Stimulated activated naive B cell treated with anti-CD40 and anti-IgM and Interleukin-4, amounts not matched to agents 10 μg/mL and 1 μg/mL and 100 μg/mL, for 72 hours (primary cell): ENCODE measurements at regions not wholly inside any gene's neighbourhood (a gene's known extent, or its start where the extent isn't known, plus 50 kb on each side); places are given as distances from the start of the nearest gene placed in this dataset.

Source experiments
- ATAC-seq, 2 donors: fragments of 150-1000 bp; cut with Tn5 transposase; replicated peaks; 2 replicates each; pipeline ENCODE4 v1.10.0; 2021; ENCODE audit warnings: moderate library complexity in 1 of 2
- DNase-seq: peaks from one replicate; pipeline ENCODE4 v3.0.0; 2021
- H3K27ac Mint-ChIP-seq: one replicate; pipeline ENCODE4 v1.8.0; 2022; ENCODE audit warnings: mild to moderate bottlenecking, mixed read lengths
- H3K27me3 Mint-ChIP-seq, 2 donors: one replicate each; pipeline ENCODE4 v1.8.0; 2022; ENCODE audit warnings: mixed read lengths in 2 of 2
- H3K36me3 Mint-ChIP-seq, 2 donors: one replicate each; pipeline ENCODE4 v1.8.0; 2022; ENCODE audit warnings: mixed read lengths in 2 of 2, mild to moderate bottlenecking in 1 of 2
- H3K4me1 Mint-ChIP-seq, 2 donors: one replicate each; pipeline ENCODE4 v1.8.0; 2022; ENCODE audit warnings: mixed read lengths in 2 of 2, mild to moderate bottlenecking in 1 of 2
- H3K4me3 Mint-ChIP-seq, 2 donors: one replicate each; pipeline ENCODE4 v1.8.0; 2022; ENCODE audit warnings: mild to moderate bottlenecking in 2 of 2, mixed read lengths in 2 of 2, moderate library complexity in 1 of 2
- H3K9me3 Mint-ChIP-seq, 2 donors: one replicate each; pipeline ENCODE4 v1.8.0; 2022; ENCODE audit warnings: mixed read lengths in 2 of 2, mild to moderate bottlenecking in 1 of 2

DNA sequence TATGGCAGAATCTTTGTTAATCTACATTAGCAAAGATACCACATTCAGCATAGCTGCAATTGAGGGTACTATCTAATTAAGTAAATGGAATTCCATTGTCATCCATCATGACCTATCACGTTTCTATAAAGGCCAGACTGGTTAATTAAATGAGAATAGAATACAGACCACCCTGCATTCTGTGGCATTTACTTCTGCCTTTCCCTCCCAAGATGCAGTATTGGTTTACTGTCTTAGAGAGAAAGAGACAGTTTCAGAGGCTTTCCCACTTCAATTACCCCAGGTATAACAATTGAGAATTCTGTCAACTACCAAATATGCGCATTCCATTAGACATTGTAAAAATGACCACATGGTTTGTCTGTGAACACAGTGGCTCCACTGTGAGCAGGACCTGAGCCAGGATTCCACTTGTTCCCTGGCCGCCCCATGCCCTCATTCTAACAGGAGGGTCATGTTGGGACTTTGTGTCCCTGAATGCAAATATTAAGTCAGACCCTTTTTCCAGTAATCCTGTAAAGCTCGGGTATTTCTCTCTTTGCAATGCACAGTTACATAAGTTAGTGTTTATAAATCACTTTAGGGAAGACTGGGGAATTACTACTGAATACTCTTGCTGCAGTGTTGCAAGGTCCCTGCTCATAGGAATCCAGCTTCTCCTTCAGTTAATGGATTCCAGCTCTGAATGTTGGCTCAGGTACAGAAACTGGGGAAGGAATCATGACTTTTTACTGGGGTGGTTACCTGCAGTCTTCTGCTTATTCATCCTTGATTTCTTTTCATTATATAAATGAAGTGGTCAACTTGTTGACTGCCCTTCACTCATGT, 261.0 kb downstream of the PDGFC start:
- no peak overlapping the region for H3K27ac Mint-ChIP-seq
- no peak for ATAC-seq
- H3K27me3 Mint-ChIP-seq = no peaks in the 10 kb centered on the region
- H3K4me1 Mint-ChIP-seq = no peaks in the 10 kb centered on the region
- H3K4me3 Mint-ChIP-seq = no peak overlapping the region
- no peak for DNase-seq
- H3K9me3 Mint-ChIP-seq = no peaks in the 10 kb centered on the region
- H3K36me3 Mint-ChIP-seq = no peaks in the 10 kb centered on the region

DNA sequence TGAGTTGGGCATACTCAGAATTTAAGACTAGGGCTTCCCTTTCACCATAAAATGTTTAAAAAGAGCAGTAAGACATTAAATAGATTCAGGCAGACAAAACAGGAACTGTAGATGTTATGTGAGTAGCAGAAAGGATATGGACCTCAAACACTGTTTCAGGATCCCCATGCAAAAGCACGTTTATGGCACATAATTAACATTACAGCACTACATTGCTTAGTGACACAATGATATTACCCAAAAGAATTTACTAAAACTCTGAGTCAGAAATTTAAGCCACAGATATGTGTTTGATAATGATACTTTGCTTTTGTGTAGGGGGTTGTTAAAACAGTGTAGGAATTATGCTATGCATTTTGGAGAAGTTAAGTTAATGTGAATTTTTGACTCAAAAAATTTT, 266.3 kb downstream of the PDGFC start:
- Mint-ChIP-seq H3K27ac (no peak overlapping the region), H3K4me3 (no peak overlapping the region), H3K4me1 (no peaks in the 10 kb centered on the region), H3K27me3 (no peaks in the 10 kb centered on the region), H3K36me3 (no peaks in the 10 kb centered on the region), H3K9me3 (no peaks in the 10 kb centered on the region)
- ATAC-seq (no peak), DNase-seq (no peak)

DNA sequence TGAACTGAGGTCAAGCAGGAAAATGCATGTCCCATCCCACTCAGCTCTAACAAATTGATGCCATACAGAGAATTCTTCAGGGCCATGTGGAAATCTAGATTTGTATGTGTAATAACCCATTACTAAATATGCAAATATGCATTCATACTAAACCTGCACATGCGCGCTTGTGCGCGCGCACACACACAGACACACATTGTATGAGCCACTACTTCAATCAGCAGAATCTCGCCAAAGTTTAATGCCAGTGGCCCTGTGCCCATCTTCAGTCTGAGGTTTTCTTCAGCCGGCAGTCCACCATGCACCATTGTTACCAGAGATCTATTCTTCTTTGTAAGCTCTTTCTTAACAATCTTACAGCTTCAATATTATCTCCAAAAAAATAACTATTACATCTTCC, 276.4 kb downstream of the PDGFC start:
- Mint-ChIP-seq H3K36me3 (no peaks in the 10 kb centered on the region), H3K4me1 (no peaks in the 10 kb centered on the region)
- ATAC-seq = no peak

DNA sequence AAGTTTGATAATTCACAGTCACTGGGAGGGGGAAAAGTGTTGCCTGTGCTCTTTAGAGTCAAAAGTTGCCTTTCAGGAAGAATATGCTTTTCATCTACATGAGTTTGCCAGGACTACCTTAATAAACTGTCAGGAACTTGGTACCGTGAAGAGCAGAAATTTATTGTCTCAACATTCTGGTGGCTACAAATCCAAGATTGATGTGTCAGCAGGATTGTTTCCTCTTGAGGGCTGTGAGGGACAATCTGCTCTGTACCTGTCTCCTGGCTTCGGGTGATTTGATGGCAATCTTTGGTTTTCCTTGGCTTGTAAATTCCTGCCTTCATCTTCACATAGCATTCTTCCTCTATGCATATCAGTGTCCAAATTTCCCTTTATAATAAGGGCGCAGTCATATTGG, 277.2 kb downstream of the PDGFC start:
- Mint-ChIP-seq H3K9me3 (no peaks in the 10 kb centered on the region), H3K27me3 (no peaks in the 10 kb centered on the region), H3K36me3 (no peaks in the 10 kb centered on the region), H3K27ac (no peak overlapping the region), H3K4me1 (no peaks in the 10 kb centered on the region), H3K4me3 (no peak overlapping the region)
- no peak for DNase-seq
- no peak for ATAC-seq

More for the DNA sequence above, 276.4 kb downstream of the PDGFC start:
- Mint-ChIP-seq H3K27ac (no peak overlapping the region), H3K4me3 (no peak overlapping the region), H3K9me3 (no peaks in the 10 kb centered on the region), H3K27me3 (no peaks in the 10 kb centered on the region)
- DNase-seq = no peak

DNA sequence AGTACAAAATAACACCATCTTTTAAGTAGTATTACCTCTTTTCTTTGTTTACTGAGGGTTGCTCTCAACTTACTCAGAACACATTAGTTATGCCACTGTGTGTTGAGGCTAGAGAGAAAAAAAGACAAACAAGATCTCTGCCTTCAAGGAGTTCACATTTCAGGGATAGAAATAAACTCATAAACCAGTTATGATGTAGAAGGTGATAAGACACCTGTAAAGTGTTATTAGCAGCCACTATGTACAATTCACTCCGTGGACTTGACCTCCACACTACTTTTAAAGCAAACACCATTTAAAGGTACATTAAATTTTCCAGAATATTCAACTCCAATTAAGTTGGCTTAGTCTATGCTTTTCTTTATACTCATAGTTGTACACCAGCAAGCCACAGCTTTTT, 278.0 kb downstream of the PDGFC start:
- Mint-ChIP-seq H3K9me3 (no peaks in the 10 kb centered on the region), H3K27me3 (no peaks in the 10 kb centered on the region)

DNA sequence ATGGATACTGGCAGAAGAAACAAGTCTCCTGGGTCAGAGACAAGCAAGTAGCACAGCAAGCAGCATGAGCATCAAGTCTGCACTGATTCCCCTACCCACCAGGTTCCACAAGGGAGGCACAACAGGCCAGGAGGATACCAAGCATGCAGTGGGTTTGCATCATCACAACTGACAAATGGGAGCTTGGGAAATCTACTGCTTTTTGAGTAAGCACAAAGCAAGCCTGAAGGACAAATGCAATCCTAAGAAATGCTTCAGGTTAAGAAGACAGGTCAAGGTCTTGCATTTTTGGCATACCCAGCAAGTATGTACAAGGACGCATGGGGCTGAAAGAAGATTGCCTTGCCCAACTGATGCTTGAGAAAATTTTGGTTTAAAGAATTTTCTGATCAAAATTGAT, 279.6 kb downstream of the PDGFC start:
- ATAC-seq (no peak), DNase-seq (no peak)
- H3K27me3 Mint-ChIP-seq = no peaks in the 10 kb centered on the region
- H3K9me3 Mint-ChIP-seq = no peaks in the 10 kb centered on the region
- no peak overlapping the region for H3K27ac Mint-ChIP-seq
- no peaks in the 10 kb centered on the region for H3K36me3 Mint-ChIP-seq
- no peak overlapping the region for H3K4me3 Mint-ChIP-seq
- no peaks in the 10 kb centered on the region for H3K4me1 Mint-ChIP-seq

More for the DNA sequence above, 278.0 kb downstream of the PDGFC start:
- DNase-seq (no peak), ATAC-seq (no peak)
- Mint-ChIP-seq H3K4me1 (no peaks in the 10 kb centered on the region), H3K36me3 (no peaks in the 10 kb centered on the region), H3K27ac (no peak overlapping the region), H3K4me3 (no peak overlapping the region)

DNA sequence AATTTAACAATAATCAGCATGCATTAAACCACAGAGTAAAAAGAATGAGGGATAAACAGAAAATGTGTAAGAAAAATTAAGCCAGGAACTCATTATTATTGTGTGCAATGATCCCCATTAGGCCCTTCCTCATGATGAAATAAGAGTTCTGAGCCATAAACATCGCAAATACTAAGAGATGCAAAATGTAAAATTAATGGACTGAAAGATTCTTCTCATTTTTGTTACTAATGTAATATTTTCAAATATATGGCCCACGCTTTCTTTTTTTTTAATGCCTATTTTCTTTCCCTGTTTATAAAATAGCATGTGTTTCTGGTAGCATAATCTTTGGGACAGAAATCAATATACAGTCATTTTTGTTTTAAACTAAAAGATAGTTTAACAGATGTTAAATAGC, 281.0 kb downstream of the PDGFC start:
- no peaks in the 10 kb centered on the region for H3K27me3 Mint-ChIP-seq
- DNase-seq (no peak), ATAC-seq (no peak)
- no peak overlapping the region for H3K4me3 Mint-ChIP-seq
- H3K27ac Mint-ChIP-seq = no peak overlapping the region
- no peaks in the 10 kb centered on the region for H3K9me3 Mint-ChIP-seq
- H3K36me3 Mint-ChIP-seq = no peaks in the 10 kb centered on the region
- H3K4me1 Mint-ChIP-seq = no peaks in the 10 kb centered on the region

DNA sequence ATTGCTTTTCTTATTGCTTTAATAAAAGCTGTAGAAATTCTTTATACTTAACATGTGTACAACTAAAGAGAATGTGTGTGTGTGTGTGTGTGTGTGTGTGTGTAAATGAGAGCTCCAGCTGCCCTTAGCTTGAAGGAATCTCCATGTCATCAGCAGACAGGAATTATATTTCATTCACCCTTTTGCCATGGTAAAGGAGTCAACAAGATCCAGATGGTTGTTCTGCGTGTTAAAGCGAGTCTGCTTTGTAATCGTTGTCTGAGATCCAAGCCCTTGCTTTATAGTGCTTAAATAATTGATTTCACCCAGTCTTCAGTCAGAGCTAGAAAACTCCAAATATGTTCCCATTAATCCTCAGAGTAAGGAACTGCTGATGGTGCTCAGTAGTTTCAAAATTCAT, 285.5 kb downstream of the PDGFC start:
- ATAC-seq = no peak
- no peak for DNase-seq
- no peaks in the 10 kb centered on the region for H3K27me3 Mint-ChIP-seq
- H3K4me3 Mint-ChIP-seq = no peak overlapping the region
- no peaks in the 10 kb centered on the region for H3K4me1 Mint-ChIP-seq
- no peaks in the 10 kb centered on the region for H3K9me3 Mint-ChIP-seq
- H3K27ac Mint-ChIP-seq = no peak overlapping the region
- no peaks in the 10 kb centered on the region for H3K36me3 Mint-ChIP-seq

DNA sequence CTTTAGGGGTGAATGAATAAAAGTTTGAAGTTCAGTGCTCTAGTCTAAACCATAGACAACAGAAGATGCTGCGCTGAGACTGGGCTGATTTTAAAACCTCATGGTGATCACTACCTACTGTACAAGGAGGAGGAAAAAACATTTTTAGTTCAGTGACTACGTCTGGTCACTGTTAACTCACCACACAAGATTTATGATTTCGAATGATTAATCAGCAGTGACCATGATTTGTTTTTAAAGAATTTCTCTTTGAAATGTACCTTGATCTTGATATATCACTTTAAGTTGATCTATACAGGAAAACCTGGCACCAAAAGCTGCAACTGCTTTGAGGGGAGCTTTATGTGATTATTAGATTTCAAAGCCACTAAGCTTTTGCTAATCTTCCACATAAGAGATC, 286.3 kb downstream of the PDGFC start:
- H3K4me1 Mint-ChIP-seq = no peaks in the 10 kb centered on the region

DNA sequence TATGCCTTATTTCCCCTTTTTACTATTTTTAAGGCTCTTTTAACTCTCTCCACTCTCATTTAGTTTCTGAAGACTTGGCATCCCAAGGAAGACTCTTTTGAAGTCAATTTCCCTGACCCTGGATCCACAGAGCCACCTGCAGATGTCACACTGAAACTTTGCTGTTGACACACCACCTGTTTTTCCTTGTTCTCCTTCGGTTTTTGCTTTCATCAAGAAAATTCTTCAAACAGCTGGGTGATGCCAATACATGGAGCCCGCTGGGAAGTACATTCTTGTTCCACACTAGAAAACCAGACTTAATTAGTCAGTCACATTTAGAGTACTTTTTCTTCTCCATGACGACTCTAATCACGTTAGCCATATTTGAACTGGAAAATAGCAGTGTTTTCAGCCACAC, 293.9 kb downstream of the PDGFC start:
- ATAC-seq = no peak
- H3K27ac Mint-ChIP-seq = no peak overlapping the region

More for the DNA sequence above, 286.3 kb downstream of the PDGFC start:
- no peaks in the 10 kb centered on the region for H3K27me3 Mint-ChIP-seq
- ATAC-seq = no peak
- H3K36me3 Mint-ChIP-seq = no peaks in the 10 kb centered on the region
- no peak overlapping the region for H3K4me3 Mint-ChIP-seq
- DNase-seq = no peak
- no peak overlapping the region for H3K27ac Mint-ChIP-seq
- no peaks in the 10 kb centered on the region for H3K9me3 Mint-ChIP-seq

DNA sequence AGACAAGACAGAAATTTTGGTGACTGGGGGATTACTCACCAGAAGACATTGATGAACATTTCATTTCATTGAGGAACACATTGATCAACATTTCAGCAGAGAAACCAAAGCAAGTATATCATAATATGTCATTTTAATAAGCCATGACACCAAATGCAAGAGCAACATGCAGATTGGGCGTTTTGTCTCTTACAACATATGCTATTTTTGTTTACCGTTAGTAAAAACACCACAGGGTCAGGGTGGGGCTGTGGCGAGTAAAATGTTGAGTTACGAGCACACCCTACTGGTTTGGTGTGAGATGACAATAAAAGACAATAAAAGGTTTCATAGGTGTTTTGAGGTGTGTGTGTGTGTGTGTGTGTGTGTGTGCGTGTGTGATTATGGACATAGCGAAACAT, 294.5 kb downstream of the PDGFC start:
- no peaks in the 10 kb centered on the region for H3K4me1 Mint-ChIP-seq
- no peaks in the 10 kb centered on the region for H3K9me3 Mint-ChIP-seq
- no peaks in the 10 kb centered on the region for H3K36me3 Mint-ChIP-seq
- no peaks in the 10 kb centered on the region for H3K27me3 Mint-ChIP-seq
- peak in 1 of 2 donors; percentile 25 for ATAC-seq
- DNase-seq = no peak
- H3K4me3 Mint-ChIP-seq = no peak overlapping the region
- H3K27ac Mint-ChIP-seq = no peak overlapping the region

More for the DNA sequence above, 293.9 kb downstream of the PDGFC start:
- Mint-ChIP-seq H3K27me3 (no peaks in the 10 kb centered on the region), H3K36me3 (no peaks in the 10 kb centered on the region), H3K4me3 (no peak overlapping the region), H3K4me1 (no peaks in the 10 kb centered on the region), H3K9me3 (no peaks in the 10 kb centered on the region)
- DNase-seq = no peak

DNA sequence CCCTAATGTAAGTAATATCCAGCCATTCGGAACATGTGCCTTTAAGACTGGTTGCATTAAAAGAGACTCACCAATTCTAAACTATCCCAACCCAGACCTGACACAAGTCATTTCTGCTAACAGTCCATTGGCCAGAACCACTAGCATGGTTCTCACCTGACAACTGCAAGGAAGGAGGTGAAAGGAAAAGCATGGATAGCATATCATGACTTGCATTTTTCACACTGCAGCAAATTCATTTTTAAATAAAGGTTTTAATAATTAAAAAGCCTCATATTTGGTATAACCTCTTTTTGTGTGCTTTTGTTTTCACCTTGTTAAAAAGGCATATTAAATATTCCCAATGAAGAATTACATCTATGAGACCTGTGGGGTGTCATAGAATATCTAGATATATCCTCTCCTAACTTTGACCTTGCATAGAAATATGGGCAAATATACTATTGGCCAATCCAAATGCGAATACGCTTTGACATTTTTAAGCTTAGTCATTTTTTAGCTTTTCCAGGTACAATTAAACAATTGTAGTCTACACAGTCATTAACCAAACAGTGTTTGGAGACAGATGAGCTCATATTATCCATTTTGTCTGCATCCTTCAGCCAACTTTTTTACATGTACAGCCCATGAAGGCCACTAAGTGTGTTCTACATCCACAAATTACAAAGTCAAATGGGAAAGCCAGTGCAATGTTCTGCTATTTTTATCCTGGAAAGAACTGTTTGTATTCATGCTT, 295.3 kb downstream of the PDGFC start:
- no peak overlapping the region for H3K27ac Mint-ChIP-seq
- no peak overlapping the region for H3K4me3 Mint-ChIP-seq
- ATAC-seq = no peak
- H3K36me3 Mint-ChIP-seq = no peaks in the 10 kb centered on the region
- no peaks in the 10 kb centered on the region for H3K9me3 Mint-ChIP-seq
- DNase-seq = no peak
- no peaks in the 10 kb centered on the region for H3K27me3 Mint-ChIP-seq
- no peaks in the 10 kb centered on the region for H3K4me1 Mint-ChIP-seq

DNA sequence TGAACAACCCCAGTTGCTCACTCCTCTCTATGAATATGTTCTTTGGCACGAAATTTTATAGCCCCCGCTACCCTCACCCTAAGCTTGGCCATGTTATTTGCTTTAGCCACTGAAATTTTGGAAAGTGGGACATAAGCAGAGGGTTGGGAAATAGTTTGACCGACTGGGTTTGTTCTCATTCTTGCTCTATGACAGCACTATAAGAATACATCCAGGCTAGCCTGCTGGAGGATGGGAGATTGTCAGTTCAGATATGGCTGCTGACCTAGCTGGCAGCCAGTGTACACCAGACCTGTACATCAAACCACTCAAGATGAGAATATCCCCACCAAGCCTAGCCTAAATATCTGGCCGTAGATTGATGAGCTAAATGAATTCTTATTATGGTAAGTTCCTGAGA, 298.1 kb downstream of the PDGFC start:
- Mint-ChIP-seq H3K4me1 (no peaks in the 10 kb centered on the region), H3K27ac (no peak overlapping the region), H3K36me3 (no peaks in the 10 kb centered on the region), H3K9me3 (no peaks in the 10 kb centered on the region), H3K4me3 (no peak overlapping the region), H3K27me3 (no peaks in the 10 kb centered on the region)
- DNase-seq = no peak
- ATAC-seq = no peak

DNA sequence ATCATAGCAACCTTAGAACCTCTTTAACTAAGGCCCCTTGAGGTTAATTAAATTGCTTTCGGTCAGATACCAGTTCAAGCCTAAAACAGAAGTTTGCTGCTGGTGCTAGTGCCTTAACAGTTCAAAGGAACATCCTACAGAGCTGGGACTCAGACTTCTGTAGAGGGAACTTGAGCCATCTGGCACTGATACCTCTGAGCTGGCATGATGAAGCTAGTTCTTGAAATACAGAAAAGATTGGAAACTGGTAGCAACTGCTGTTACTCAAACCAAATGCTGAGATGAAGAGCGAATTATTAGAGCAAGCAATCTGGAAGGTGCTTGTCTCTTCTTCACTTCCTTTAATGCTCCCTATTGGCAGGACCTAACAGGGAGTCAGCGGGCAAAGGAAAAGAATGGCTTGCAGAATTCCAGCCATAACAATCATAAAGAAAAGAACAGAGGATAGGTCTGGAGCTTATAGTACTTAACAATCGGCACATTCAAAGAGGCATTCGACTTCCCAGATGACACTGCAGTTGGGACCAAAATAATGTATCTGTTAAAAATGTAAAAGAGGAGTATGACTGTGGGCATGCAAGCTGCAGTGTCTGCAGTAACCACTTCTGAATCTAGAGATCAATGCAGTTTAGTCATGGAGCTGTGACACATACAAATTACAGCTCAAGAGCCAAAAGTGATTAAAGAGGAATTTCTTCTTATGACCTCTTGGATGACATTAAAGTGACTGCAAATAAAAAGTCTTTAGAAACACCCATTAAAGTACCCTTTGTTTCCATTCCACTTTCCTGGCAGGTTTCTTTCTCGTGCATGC, 298.9 kb downstream of the PDGFC start:
- H3K4me1 Mint-ChIP-seq = no peaks in the 10 kb centered on the region

More for the DNA sequence above, 298.9 kb downstream of the PDGFC start:
- Mint-ChIP-seq H3K9me3 (no peaks in the 10 kb centered on the region), H3K36me3 (no peaks in the 10 kb centered on the region), H3K27ac (no peak overlapping the region), H3K27me3 (no peaks in the 10 kb centered on the region), H3K4me3 (no peak overlapping the region)
- ATAC-seq = no peak
- DNase-seq = no peak
